ENCODE measurements at regions not wholly inside any gene's neighbourhood (a gene's known extent, or its start where the extent isn't known, plus 50 kb on each side); places are given as distances from the start of the nearest gene placed in this dataset.

DNA sequence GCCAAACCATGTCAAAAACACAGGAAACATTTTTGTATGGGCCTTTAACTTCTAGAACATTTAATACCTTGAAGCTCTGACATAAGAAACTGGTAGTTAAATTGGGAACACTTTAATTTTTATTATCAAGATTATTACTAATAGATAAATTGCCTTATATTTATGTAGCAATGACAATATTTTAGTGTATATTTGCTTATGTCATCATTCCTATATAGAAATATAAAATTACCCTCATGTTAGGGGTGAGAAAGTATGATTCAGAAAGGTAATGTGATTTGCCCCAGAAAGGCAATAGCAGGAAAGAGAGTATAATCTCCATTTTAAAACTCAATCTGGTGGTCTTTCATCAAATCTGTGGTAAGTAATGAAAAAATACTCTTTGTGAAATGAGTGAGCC lies 147.4 kb downstream of the IL15 start:
- TF ChIP-seq MAX (IDR thresholded peaks at IDR 0.05; ENCODE audit: low read depth, low read length) (no peak), MYC (IDR thresholded peaks at IDR 0.05; ENCODE audit: low read depth, low read length) (no peak), POLR2A (IDR thresholded peaks at IDR 0.05; ENCODE audit: extremely low read depth, insufficient read length) (no peak)
- TF ChIP-seq, protein P1, sequence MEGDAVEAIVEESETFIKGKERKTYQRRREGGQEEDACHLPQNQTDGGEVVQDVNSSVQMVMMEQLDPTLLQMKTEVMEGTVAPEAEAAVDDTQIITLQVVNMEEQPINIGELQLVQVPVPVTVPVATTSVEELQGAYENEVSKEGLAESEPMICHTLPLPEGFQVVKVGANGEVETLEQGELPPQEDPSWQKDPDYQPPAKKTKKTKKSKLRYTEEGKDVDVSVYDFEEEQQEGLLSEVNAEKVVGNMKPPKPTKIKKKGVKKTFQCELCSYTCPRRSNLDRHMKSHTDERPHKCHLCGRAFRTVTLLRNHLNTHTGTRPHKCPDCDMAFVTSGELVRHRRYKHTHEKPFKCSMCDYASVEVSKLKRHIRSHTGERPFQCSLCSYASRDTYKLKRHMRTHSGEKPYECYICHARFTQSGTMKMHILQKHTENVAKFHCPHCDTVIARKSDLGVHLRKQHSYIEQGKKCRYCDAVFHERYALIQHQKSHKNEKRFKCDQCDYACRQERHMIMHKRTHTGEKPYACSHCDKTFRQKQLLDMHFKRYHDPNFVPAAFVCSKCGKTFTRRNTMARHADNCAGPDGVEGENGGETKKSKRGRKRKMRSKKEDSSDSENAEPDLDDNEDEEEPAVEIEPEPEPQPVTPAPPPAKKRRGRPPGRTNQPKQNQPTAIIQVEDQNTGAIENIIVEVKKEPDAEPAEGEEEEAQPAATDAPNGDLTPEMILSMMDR (IDR thresholded peaks at IDR 0.05; ENCODE audit: low read depth, low read length), result no peak
- H3K4me3 ChIP-seq (ENCODE audit: low read depth, low read length), result no peak overlapping the region
- DNase-seq (ENCODE audit: low read depth), result no peak

- H3K4me3 ChIP-seq (ENCODE audit: low read depth, low read length), result no peak overlapping the region
- DNase-seq (ENCODE audit: low read depth), result no peak
- TF ChIP-seq, protein P1 (IDR thresholded peaks at IDR 0.05; ENCODE audit: low read depth, low read length), result no peak
- TF ChIP-seq POLR2A (IDR thresholded peaks at IDR 0.05; ENCODE audit: extremely low read depth, insufficient read length) (no peak), MYC (IDR thresholded peaks at IDR 0.05; ENCODE audit: low read depth, low read length) (no peak), MAX (IDR thresholded peaks at IDR 0.05; ENCODE audit: low read depth, low read length) (no peak)
These were observed 150.6 kb downstream of the IL15 start for GRCh38 chr4:141786946-141787345.

GRCh38 chr4:141788169-141788915 lies 152.0 kb downstream of the IL15 start:
- TF ChIP-seq POLR2A (IDR thresholded peaks at IDR 0.05; ENCODE audit: extremely low read depth, insufficient read length) (no peak), MAX (IDR thresholded peaks at IDR 0.05; ENCODE audit: low read depth, low read length) (no peak), MYC (IDR thresholded peaks at IDR 0.05; ENCODE audit: low read depth, low read length) (no peak)
- TF ChIP-seq, protein P1 (IDR thresholded peaks at IDR 0.05; ENCODE audit: low read depth, low read length), result no peak
- no peak for DNase-seq (ENCODE audit: low read depth)
- H3K4me3 ChIP-seq (ENCODE audit: low read depth, low read length), result no peak overlapping the region

DNA sequence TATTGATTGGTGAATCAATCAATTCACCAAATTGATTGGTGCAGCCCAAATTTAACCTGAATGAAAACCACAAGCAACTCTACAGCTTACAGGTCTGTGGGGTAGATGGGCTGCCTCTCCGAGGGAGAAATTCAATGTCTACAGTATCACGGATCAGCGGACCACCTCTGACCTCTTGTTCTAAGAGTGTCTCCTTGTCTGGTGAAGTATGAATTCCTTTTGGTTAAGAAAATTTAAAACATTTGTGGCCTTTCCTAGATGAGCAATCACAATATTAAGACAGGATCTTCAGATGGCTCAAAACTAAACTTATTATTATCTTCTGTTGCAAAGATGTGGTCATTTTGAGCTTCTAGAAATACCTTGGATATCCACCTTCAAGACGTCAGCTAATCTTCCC lies 153.3 kb downstream of the IL15 start:
- no peak overlapping the region for H3K4me3 ChIP-seq (ENCODE audit: low read depth, low read length)
- TF ChIP-seq MYC (IDR thresholded peaks at IDR 0.05; ENCODE audit: low read depth, low read length), result no peak
- TF ChIP-seq POLR2A (IDR thresholded peaks at IDR 0.05; ENCODE audit: extremely low read depth, insufficient read length), result no peak
- TF ChIP-seq, protein P1 (IDR thresholded peaks at IDR 0.05; ENCODE audit: low read depth, low read length), result no peak
- TF ChIP-seq MAX (IDR thresholded peaks at IDR 0.05; ENCODE audit: low read depth, low read length), result no peak
- DNase-seq (ENCODE audit: low read depth), result no peak

GRCh38 chr4:141792164-141792563 lies 155.8 kb downstream of the IL15 start:
- no peak overlapping the region for H3K4me3 ChIP-seq (ENCODE audit: low read depth, low read length)
- TF ChIP-seq MYC (IDR thresholded peaks at IDR 0.05; ENCODE audit: low read depth, low read length) (no peak), POLR2A (IDR thresholded peaks at IDR 0.05; ENCODE audit: extremely low read depth, insufficient read length) (no peak), MAX (IDR thresholded peaks at IDR 0.05; ENCODE audit: low read depth, low read length) (no peak)
- TF ChIP-seq, protein P1 (IDR thresholded peaks at IDR 0.05; ENCODE audit: low read depth, low read length), result no peak
- DNase-seq (ENCODE audit: low read depth), result no peak

All from NB4 (cell line).